ENCODE measurements at regions not wholly inside any gene's neighbourhood (a gene's known extent, or its start where the extent isn't known, plus 50 kb on each side); places are given as distances from the start of the nearest gene placed in this dataset.

- Histone ChIP-seq H3K4me3 (no peak overlapping the region), H3K9me3 (replicated peaks) (no peaks in the 10 kb centered on the region), H3K4me1 (peaks cover 6% of the 10 kb centered on the region), H3K27ac (replicated peaks) (no peak overlapping the region), H3K27me3 (ENCODE audit: low read depth) (no peaks in the 10 kb centered on the region), H3K36me3 (no peaks in the 10 kb centered on the region)
- peak; percentile 16 for DNase-seq
- intact Hi-C loops (cut with micrococcal nuclease): loop anchor here (10.0 kb wide), 1 partner anchor 510 kb away; no protein-coding TSS in a partner anchor
- TF ChIP-seq, protein P1, sequence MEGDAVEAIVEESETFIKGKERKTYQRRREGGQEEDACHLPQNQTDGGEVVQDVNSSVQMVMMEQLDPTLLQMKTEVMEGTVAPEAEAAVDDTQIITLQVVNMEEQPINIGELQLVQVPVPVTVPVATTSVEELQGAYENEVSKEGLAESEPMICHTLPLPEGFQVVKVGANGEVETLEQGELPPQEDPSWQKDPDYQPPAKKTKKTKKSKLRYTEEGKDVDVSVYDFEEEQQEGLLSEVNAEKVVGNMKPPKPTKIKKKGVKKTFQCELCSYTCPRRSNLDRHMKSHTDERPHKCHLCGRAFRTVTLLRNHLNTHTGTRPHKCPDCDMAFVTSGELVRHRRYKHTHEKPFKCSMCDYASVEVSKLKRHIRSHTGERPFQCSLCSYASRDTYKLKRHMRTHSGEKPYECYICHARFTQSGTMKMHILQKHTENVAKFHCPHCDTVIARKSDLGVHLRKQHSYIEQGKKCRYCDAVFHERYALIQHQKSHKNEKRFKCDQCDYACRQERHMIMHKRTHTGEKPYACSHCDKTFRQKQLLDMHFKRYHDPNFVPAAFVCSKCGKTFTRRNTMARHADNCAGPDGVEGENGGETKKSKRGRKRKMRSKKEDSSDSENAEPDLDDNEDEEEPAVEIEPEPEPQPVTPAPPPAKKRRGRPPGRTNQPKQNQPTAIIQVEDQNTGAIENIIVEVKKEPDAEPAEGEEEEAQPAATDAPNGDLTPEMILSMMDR (IDR thresholded peaks at IDR 0.05; ENCODE audit: borderline replicate concordance): no peak
These were observed 330.5 kb upstream of the KLF12 start for GRCh38 chr13:74464670-74465069.

- H3K4me3 ChIP-seq: no peak overlapping the region
- no peaks in the 10 kb centered on the region for H3K9me3 ChIP-seq (replicated peaks)
- H3K4me1 ChIP-seq: peaks cover 6% of the 10 kb centered on the region
- H3K27me3 ChIP-seq (ENCODE audit: low read depth): no peaks in the 10 kb centered on the region
- no peak for DNase-seq
- no peaks in the 10 kb centered on the region for H3K36me3 ChIP-seq
- TF ChIP-seq, protein P1 (IDR thresholded peaks at IDR 0.05; ENCODE audit: borderline replicate concordance): no peak
- intact Hi-C loops (cut with micrococcal nuclease): loop anchor here (10.0 kb wide), 1 partner anchor 506 kb away; no protein-coding TSS in a partner anchor
- no peak overlapping the region for H3K27ac ChIP-seq (replicated peaks)
These were observed 326.8 kb upstream of the KLF12 start for GRCh38 chr13:74461011-74461410.

- intact Hi-C loops (cut with micrococcal nuclease): no loop called here
These were observed 318.7 kb upstream of the KLF12 start for GRCh38 chr13:74452881-74453280.

DNA sequence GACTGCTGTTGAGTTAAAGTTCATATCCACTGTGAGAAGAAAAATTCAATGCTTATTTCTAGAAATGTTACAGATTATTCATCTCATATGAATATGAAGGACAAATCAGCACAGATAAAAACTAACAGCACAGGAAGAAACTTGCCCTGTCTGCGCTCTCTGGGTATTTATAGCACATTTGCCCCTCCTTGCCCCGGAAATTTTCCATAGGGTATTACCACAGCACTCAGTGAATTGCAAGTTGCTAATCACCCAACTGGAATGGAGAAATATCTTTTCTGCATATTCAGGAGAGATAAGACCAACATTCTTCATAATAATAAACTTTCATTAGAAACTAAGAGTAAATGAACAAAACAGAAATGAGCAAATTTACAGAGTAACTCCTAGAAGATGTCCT, 318.0 kb upstream of the KLF12 start:
- no peaks in the 10 kb centered on the region for H3K27me3 ChIP-seq (ENCODE audit: low read depth)
- intact Hi-C loops (cut with micrococcal nuclease): no loop called here
- TF ChIP-seq, protein P1 (IDR thresholded peaks at IDR 0.05; ENCODE audit: borderline replicate concordance): no peak

More at GRCh38 chr13:74452881-74453280, 318.7 kb upstream of the KLF12 start:
- H3K27me3 ChIP-seq (ENCODE audit: low read depth): no peaks in the 10 kb centered on the region
- H3K36me3 ChIP-seq: no peaks in the 10 kb centered on the region
- H3K9me3 ChIP-seq (replicated peaks): peaks cover 6% of the 10 kb centered on the region
- no peak for DNase-seq
- TF ChIP-seq, protein P1 (IDR thresholded peaks at IDR 0.05; ENCODE audit: borderline replicate concordance): no peak
- H3K4me3 ChIP-seq: no peak overlapping the region
- H3K27ac ChIP-seq (replicated peaks): no peak overlapping the region
- peaks cover 5% of the 10 kb centered on the region for H3K4me1 ChIP-seq

DNA sequence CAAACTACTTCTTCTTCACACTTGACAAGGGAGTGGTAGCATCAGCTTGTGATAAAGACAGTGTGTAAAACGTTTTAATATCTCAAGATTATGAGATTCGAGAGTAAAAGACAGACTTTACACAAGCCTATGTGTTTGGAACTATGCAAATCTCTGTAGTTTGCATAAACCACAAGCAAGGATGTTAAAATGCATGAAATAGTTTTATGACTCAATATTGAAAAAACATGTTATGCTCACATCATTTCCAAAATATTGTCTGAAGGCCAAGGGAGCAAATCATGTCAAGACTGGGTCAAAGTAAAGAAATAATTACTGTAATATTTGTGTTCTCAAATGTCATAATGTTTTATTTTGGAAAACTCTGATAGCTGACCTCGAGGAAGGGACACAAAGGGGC, 316.8 kb upstream of the KLF12 start:
- intact Hi-C loops (cut with micrococcal nuclease): no loop called here
- no peak for DNase-seq
- no peak overlapping the region for H3K27ac ChIP-seq (replicated peaks)
- H3K27me3 ChIP-seq (ENCODE audit: low read depth): no peaks in the 10 kb centered on the region
- peaks cover 5% of the 10 kb centered on the region for H3K4me1 ChIP-seq
- no peak overlapping the region for H3K4me3 ChIP-seq
- TF ChIP-seq, protein P1 (IDR thresholded peaks at IDR 0.05; ENCODE audit: borderline replicate concordance): no peak
- H3K9me3 ChIP-seq (replicated peaks): peaks cover 6% of the 10 kb centered on the region
- H3K36me3 ChIP-seq: no peaks in the 10 kb centered on the region

More for the DNA sequence above, 318.0 kb upstream of the KLF12 start:
- Histone ChIP-seq H3K36me3 (no peaks in the 10 kb centered on the region), H3K4me3 (no peak overlapping the region), H3K9me3 (replicated peaks) (peaks cover 6% of the 10 kb centered on the region), H3K4me1 (peaks cover 5% of the 10 kb centered on the region), H3K27ac (replicated peaks) (no peak overlapping the region)
- no peak for DNase-seq

GRCh38 chr13:74450525-74450845, 316.3 kb upstream of the KLF12 start:
- Histone ChIP-seq H3K27me3 (ENCODE audit: low read depth) (no peaks in the 10 kb centered on the region), H3K4me3 (no peak overlapping the region), H3K27ac (replicated peaks) (no peak overlapping the region), H3K4me1 (peaks cover 5% of the 10 kb centered on the region), H3K36me3 (no peaks in the 10 kb centered on the region), H3K9me3 (replicated peaks) (peaks cover 6% of the 10 kb centered on the region)
- intact Hi-C loops (cut with micrococcal nuclease): no loop called here
- TF ChIP-seq, protein P1 (IDR thresholded peaks at IDR 0.05; ENCODE audit: borderline replicate concordance): no peak
- no peak for DNase-seq
